T-helper 2 cell (primary cell): ENCODE measurements at regions not wholly inside any gene's neighbourhood (a gene's known extent, or its start where the extent isn't known, plus 50 kb on each side); places are given as distances from the start of the nearest gene placed in this dataset.

ENCODE experiments used
- DNase-seq, 5 experiments: peaks; one replicate each; pipeline versions ENCODE4 v3.0.0 to v3.0.0-alpha.2; 2012 to 2022

GRCh38 chr3:72454441-72454840 lies 393.8 kb downstream of the SHQ1 start:
- DNase-seq = no peak

- no peak for DNase-seq
Measured at GRCh38 chr3:72453706-72454105, 394.5 kb downstream of the SHQ1 start.

- peak in 1 of 5 experiments; percentile 62 for DNase-seq
Measured at GRCh38 chr3:72452745-72453144, 395.5 kb downstream of the SHQ1 start.

GRCh38 chr3:72451841-72452240 lies 396.4 kb downstream of the SHQ1 start:
- no peak for DNase-seq

GRCh38 chr3:72449551-72449950 lies 398.7 kb downstream of the SHQ1 start:
- peak in 1 of 5 experiments; percentile 64 for DNase-seq

GRCh38 chr3:72448858-72449257 lies 399.4 kb downstream of the SHQ1 start:
- DNase-seq = no peak

- no peak for DNase-seq
Measured at GRCh38 chr3:72448375-72448823, 399.8 kb downstream of the SHQ1 start.

GRCh38 chr3:72447059-72447946 lies 400.9 kb downstream of the SHQ1 start:
- peak; percentile 83 to 95 (median 92) for DNase-seq

- DNase-seq = peak in 2 of 5 experiments; percentile 20 to 57
Measured at GRCh38 chr3:72446218-72447058, 401.8 kb downstream of the SHQ1 start, which contains the start of gene RYBP. RYBP (minus strand) TSS chr3:72446621.

- DNase-seq = no peak
Measured at GRCh38 chr3:72445827-72446217, 402.4 kb downstream of the SHQ1 start.

- DNase-seq = peak in 2 of 5 experiments; percentile 15 to 79
Measured at GRCh38 chr3:72444656-72445223, 403.5 kb downstream of the SHQ1 start.

- DNase-seq = no peak
Measured at GRCh38 chr3:72442759-72443158, 405.5 kb downstream of the SHQ1 start.

- no peak for DNase-seq
Measured at GRCh38 chr3:72441284-72441994, 406.8 kb downstream of the SHQ1 start.

GRCh38 chr3:72440491-72440890 lies 407.8 kb downstream of the SHQ1 start:
- no peak for DNase-seq

GRCh38 chr3:72439321-72440183 lies 408.7 kb downstream of the SHQ1 start:
- DNase-seq = no peak

GRCh38 chr3:72437661-72438406 lies 410.4 kb downstream of the SHQ1 start:
- no peak for DNase-seq

GRCh38 chr3:72436863-72437592 lies 411.2 kb downstream of the SHQ1 start:
- peak in 1 of 5 experiments; percentile 84 for DNase-seq

- DNase-seq = peak in 1 of 5 experiments; percentile 50
Measured at GRCh38 chr3:72434296-72434695, 413.9 kb downstream of the SHQ1 start.

- DNase-seq = no peak
Measured at GRCh38 chr3:72432246-72432645, 416.0 kb downstream of the SHQ1 start.
